ENCODE measurements at regions not wholly inside any gene's neighbourhood (a gene's known extent, or its start where the extent isn't known, plus 50 kb on each side); places are given as distances from the start of the nearest gene placed in this dataset.
"Not testable (repeated sequence)": the region's sequence is repeated elsewhere in the genome, so short reads cannot be mapped to it uniquely, and the experiment has no call there.

DNA sequence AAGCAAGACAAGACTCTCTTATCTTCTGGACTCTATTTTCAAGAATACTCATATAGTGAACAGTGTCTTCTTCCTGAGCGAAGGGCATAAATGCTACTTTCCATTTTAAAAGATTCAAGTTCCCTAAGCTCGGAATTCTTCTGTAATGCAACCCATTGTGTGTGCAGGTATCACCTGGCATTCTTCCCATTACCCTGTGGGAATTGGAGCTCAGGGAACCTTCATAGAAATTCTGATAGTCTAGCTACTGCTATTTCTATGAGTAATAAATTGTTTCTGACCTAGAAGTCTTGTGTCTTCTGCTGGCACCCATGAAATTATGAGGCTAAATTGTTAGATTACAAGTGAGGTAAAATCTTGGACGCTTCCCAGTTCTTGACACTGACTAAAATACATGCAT, 324.1 kb upstream of the DIPK2B start:
- DNase-seq: no peak

DNA sequence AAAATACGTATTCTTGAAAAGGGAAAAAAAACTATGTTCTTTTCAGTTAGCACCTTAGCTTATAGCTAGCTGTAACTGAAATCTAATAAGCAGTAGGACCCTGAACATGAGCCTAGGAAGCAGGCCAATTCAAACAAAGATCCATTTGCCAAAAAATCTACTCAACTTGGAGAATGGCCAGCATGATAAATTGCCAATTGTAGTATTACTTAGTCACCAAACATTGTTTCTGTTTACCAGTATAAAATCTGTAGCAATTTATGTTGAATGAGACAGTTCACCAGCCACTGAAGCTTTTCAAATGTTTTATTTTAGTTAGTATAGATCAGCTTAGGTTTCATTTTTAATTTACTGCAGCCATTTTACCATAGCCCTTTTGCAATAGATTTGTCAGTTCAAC, 323.6 kb upstream of the DIPK2B start:
- peak; percentile 13 to 56 for DNase-seq

DNA sequence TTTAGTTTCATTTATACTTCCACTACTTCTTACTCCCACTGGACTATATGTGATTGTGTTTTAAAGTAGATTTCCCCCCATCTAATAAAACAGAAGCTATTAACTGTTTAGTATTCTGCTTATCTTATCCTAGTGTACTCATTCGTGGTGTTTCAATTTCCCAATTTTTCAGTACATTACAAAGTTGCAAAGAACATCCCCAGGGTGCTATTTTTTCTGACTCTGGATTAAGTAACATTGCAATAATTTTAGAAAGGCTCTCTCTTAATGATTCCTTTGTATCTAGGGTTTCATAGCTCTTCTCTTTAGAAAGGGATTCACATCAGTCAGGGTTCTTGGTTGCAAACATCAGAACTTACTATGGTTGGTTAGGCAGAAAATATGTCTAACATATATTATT, 317.9 kb upstream of the DIPK2B start:
- DNase-seq: no peak

DNA sequence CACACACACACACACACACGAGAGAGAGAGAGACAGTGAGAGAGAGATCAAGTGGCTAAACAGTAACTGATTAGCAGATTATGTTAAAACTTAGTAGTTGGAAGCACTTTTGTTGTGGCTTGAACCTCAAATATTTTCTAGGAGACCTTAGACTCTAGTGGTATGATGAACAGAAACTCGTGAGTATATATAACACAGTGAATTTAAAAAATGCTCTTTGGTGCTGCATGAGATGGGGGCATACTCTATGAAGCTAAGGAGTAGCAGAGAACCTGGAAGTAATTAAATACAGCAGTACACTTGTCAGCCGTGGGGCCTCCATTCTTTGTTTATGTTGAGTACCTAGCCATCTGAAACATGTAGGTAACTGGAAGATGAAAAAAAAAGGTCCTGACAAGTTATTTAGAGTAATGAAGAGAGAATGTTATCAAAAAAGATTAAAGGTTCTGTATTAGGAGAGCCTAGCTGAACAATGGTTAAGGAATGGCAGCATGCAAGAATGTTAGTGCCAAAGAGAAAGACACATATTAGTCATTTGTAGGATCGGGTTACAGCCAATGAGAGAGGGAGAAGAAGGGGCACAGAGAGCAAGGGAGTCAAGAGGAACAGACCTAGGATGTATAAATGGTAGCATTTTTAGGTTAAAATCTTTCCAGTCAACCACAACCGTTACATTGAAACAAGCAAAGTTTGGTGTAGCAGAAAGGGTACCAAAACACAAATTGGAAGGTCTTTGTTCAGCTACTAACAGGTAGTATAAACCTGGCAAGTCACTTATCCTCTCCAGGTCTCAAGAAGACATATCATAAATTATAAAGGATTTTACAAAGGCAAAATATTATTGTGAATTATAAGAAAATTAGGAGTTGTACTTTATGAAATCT, 316.7 kb upstream of the DIPK2B start:
- no peak for DNase-seq

DNA sequence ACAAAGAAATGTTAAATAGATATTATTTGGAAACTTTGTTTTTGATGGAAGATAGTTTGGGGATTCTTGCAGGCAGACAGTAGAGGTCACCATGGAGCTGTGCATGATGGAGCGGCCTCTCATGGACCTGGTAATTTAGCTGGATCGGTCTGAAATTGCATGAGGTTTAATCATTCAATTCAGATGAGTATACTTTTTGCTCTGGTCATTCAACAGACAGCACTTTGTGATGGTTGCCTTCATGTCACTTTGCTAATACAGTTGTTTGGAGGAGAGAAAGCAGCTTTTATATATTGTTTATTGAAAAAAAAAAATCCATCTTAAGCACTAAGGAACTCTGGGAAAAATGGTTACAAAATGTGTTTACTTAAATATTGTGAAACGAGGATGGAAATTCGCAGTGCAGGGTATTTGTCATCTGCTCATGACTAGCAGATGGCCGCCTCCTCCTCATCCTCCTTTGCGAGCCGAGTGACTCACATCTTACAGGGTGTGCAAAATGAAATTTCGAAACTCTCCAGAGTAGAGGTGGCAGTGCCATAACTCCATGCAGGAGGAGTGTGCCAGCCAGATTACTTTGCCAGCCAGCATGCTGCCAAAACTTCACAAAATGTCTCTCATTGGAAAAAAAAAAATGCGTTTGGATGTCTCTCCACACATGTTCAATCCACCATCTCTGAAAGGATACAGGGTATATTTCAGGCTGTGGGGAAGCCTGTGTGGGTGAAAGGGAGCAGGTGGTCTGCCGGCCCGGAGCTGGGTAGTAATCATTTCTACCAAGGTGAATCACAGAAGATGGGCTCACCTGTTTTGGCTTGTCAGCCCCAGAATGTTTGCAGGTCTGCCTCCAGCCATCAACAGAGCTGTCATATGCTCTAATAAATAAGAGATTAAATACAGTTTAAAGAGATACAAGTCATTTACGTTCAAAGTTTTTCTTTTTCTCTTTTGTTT, 314.9 kb upstream of the DIPK2B start:
- peak in 1 of 2 experiments; percentile 59 for DNase-seq

DNA sequence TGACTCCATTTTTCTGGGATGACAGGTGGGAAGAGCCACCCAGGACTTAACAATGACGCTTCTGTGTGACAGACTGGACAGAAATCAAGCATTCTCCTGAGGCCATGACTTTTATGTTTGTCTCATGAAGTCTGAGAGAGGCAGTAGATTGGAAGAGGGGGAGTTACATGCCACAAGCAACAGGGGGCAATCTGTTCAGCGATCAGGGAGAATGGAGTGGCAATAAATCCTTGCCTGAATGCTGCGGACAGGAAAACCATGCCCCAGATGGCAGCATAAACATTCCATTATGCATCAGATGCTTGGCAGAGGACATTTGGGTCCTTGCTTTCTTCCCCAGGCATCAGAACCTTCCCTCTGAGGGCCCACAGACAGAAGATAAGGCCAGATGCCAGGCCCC, 312.4 kb upstream of the DIPK2B start:
- DNase-seq: peak in 1 of 2 experiments; percentile 9

DNA sequence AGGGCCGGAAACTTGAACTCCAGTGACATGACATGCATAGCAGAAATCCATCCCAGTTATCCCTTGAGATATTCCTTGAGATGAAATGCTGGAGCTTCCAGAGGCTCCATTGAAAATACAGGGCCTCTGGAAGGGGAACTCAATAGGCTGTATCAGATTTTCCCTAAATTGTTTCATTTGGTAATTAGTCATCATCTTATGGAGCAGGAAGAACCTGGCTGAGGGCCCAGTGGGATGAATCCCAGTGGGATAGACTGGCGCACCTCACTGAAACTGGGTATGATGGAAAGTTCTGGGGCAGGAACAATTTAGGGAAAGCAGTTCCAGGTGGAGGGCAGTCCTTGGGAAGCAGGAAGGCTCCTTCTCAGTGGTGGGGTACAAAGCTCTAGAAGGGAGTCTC, 307.8 kb upstream of the DIPK2B start:
- DNase-seq: no peak

DNA sequence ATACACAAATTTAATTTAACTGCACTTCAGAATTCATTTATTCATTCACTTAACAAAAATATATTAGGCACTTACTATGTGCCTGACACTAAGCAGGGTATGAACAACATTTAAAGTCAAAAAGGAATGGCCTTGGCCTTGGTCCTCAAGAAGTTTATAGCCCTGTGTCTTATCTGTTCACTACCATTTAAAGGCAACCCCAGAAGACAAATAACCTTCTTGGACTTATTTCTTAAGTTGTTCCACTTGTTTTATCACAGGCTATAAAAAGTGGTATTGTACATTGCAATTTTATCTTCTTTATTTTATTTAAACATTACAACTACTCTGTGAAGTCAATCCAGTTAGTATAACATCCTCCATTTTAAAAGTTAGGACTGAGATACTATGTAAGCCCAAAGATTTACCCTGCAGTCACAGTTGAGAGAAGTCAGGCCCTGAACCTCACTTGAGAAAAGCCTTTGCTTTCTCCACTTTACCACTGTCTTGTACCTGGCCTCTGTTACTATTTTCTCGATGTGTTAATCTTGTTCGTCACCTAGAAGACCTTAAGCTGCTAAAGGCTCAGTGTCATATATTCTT, 305.6 kb upstream of the DIPK2B start:
- no peak for DNase-seq

DNA sequence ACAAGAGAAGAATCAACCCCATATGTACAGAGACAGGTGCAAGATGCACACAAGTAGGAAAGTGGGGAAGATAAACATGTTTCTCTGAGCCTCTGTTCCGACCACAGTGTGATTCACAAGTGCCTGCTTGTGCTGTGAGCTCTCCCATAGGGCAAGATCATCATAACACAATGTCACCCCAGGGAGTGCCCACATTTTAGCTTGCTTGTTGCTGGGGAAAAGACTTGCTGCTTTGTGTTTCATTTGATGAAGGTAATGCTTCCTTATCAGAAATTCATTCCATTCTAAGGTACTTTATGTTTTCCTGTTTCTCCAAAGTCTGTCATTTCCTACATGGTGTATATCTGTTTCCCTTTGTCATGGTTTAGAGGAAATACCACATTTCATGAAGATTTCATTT, 304.5 kb upstream of the DIPK2B start:
- no peak for DNase-seq

DNA sequence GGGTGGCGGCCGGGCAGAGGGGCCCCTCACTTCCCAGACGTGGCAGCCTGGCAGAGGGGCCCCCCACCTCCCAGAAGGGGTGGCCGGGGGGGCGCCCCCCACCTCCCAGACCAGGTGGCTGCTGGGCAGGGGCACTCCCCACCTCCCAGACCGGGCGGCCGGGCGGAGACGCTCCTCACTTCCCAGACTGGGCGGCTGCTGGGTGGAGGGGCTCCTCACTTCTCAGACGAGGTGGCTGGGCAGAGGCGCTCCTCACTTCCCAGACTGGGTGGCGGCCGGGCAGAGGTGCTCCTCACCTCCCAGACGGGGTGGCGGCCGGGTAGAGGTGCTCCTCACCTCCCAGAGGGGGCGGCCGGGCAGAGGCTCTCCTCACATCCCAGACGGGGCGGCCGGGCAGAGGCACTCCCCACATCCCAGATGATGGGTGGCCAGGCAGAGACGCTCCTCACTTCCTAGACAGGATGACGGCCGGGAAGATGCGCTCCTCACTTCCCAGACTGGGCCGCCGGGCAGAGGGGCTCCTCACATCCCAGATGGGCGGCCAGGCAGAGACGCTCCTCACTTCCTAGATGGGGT, 303.2 kb upstream of the DIPK2B start:
- not testable (repeated sequence) for DNase-seq

DNA sequence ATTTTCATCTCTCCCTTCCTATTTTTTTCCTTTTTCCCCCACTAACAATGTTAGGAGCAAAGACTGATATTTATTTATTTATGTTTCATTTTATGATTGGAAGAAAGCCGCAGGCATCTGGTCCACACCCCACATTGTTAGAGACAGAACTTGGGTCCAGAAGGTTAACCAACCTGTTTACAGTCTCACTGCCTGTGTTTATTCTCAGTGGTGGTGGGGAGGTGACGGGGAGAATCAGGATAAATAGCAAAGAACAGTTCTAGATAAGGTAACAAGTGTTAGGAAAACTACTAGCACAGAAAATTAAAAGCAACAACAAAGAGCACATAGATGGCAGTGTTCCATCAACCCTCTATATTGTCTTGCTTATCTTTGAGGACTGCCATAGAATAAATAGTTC, 301.7 kb upstream of the DIPK2B start:
- no peak for DNase-seq

DNA sequence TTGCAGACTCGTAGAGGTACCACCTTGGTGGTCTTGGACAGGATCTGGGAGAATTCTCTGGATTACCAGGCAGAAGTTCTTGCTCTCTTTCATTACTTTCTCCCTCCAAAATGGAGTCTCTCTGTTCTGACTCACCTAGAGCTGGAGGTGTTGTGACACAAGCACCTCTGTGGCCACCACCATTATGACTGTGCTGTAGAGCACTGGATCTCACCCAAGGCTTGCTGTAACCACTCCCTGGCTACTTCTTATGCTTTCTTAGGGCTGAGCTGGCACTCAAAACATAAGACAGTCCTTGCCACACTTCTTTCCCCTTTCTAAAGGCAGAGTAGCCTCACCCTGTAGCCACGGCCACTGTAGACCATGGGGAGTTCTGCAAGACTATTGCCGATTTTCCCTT, 296.6 kb upstream of the DIPK2B start:
- no peak for DNase-seq

DNA sequence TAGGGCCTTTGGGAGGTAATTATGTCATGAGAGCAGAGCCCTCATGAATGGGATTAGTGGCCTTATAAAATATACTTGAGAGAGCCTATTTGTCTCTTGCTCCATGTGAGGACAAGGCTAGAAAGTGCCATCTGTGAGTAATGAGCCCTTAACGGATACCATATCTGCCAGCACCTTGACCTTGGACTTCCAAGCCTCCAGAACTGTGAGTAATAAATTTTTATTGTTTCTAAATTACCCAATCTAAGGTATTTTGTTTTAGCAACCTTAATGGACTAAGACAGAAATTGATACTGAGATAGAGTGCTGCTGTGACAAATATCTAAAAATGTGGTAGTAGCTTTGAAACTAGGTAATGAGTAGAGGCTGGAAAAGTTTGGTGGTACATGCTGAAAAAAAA, 285.0 kb upstream of the DIPK2B start:
- DNase-seq: no peak

DNA sequence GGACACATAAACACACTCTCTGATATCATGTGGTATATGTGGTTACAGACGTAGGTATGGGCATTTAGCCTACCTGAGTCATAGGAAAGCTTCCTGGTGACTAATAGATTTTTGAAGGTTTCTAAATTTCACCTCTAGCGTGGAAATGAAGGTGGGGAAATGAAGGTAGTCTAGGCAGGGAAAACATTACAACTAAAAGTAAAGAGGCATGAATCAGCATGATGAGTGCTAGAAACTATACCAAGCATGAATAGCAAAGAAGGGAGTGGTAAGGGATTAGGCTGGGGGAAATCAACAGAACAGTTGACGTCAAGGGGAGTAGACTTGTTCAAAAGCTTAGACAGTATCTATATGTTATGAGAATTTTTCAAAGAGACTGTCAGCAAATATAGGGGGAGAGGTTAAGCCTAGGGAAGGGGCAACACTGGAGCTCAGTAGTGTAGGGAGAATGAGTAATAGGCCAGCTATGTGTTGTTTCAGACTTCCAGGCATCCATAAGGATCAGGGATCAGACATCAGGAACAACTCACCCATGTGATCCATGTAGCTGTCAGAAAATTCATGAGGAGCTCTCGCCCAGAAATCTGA, 279.3 kb upstream of the DIPK2B start:
- no peak for DNase-seq

DNA sequence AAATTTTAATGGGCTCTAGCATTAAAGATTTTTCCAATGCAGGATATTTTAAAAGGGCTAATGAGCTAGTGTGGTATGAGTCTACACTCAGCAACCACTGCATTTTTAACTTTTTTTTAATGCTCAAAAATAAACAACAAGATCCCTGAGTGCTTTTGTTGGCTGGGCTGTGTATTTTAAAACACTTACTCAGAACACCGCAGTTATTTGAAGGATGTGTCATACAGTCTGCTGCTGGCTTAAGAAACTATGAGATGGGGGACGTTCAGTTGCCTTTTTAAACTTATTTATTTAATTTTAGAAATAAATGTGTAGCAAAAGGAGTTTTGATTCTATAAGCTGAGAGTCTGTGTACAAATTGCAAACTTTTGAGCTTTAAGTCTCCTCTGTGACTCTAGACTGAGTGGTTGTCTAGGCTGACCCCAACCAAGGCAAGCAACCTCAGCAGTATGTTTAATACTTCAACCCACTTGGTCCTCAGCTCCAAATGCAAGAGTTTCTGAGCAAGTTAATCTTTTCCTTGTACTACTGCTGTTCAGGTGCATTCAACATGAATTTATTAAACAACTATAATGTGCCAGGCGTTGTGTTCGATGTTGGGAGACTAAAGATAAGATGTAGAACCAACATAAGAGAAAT, 278.6 kb upstream of the DIPK2B start:
- DNase-seq: no peak

DNA sequence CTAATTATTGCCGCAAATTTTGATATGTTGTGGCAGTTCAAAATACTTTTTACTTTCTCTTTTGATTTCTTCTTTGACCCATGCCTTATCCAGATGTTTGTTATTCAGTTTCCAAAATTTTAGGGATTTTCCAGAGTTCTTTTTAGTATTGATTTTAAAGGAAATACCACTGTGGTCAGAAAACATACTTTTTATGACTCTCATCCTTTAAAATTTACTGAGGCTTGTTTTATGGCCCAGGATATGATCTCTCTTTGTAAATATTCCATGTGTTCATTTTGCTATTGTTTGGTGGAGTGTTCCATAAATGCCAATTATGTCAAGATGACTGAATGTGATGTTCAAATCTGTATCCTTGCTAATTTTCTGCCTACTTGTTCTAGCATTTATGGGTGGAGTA, 272.3 kb upstream of the DIPK2B start:
- DNase-seq: no peak

DNA sequence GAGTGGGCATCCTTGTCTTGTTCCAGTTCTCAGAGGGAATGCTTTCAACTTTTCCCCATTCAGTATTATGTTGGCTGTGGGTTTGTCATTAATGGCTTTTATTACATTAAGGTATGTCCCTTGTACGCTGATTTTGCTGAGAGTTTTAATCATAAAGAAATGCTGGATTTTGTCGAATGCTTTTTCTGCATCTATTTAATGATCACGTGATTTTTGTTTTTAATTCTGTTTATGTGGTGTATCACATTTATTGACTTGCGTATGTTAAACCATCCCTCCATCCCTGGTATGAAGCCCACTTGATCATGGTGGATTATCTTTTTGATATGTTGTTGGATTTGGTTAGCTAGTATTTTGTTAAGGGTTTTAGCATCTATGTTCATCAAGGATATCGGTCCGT, 266.9 kb upstream of the DIPK2B start:
- not testable (repeated sequence) for DNase-seq

DNA sequence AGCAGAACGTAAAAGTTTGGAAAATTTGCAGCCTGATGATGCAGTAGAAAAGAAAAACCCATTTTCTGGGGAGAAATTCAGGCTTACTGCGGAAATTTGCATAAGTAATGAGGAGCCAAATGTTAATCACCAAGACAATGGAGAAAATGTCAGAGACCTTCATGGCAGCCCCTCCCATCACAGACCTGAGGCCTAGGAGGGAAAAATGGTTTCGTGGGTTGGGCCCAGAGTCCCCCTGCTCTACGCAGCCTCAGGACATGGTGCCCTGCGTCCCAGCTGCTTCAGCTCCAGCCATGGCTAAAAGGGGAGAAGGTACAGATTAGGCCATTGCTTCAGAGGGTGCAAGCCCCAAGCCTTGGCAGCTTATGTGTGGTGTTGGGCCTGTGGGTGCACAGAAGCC, 255.1 kb upstream of the DIPK2B start:
- DNase-seq: not testable (repeated sequence)

DNA sequence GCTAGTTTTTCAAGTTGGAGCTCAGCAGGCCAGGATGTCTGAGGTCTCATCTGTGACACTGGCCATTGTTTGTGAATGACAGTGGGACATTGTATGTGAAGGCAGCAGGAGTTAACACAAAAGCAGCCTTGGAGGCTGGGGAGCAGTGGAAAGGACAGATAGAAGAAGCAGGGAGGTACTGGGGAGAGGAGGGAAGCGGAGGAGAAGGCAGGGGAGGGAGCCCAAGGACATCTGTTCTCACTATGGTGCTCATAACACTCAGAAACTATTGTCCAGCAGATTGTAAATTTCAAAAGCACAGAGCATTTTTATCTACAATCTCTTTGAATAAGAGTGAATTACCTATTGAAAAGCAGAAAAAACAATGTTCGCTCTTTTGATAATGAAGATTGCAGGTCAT, 253.6 kb upstream of the DIPK2B start:
- DNase-seq: no peak

DNA sequence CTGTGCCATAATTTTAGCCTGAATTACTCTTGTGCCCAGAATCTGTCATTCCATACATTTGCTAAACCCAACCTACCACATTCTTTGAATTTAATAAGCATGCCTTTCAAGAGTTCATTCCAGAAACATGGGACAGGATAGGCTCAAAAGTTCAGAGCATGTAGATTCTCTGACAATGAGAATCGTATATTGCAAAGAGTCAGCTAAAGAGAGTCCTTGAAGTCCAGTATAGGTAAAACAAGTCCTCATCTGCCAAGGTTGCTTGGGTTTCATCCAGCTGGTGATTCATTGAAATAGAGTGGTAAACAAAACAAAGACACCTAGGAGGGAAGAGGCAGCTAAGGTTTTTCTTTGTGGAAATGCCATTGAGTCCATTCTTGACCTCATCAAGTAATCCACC, 249.3 kb upstream of the DIPK2B start:
- no peak for DNase-seq

DNA sequence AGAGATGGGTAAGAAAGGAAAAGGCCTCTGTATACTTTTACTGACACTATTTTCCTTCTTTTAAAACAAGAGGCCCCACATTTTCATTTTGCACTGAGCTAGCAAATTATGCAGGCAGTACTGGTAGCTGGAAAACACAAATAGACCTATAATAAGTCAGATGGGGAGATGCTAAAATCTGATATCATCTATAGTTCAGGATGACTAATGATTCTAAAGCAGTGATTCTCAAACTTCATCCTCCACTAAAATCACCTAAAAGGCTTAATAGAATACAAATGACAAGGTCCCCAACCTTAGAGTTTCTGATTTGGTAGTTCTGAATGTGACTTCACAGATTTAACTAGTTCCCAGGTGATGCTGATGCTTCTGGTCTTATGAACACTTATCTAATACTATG, 247.3 kb upstream of the DIPK2B start:
- no peak for DNase-seq

DNA sequence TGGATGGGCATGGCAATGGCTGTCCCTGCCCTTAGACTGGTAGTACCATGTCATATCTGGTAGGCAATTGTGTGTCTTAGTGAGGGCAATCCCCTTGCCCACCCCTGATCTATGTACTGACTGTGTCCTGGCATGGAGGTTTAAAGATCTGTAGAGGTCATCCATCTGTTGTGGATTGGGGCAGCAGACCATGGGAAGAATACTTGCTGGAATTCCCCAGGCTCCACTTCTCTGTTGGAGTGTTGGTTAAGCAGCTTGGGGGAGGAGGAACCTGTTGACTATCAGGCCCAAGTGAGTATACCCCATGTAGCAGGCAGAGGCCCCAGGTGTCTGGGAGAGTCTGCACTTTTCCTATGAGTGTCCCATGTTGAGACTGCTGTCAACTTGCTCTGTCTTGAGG, 246.7 kb upstream of the DIPK2B start:
- no peak for DNase-seq
